T-helper 1 cell treated with Interleukin-12 subunit alpha and Interleukin-12 subunit beta and Interleukin-4 antibody, amounts not matched to agents 30 ng/mL and 1 ng/mL, for 36 hours (primary cell): ENCODE measurements at regions not wholly inside any gene's neighbourhood (a gene's known extent, or its start where the extent isn't known, plus 50 kb on each side); places are given as distances from the start of the nearest gene placed in this dataset.

ENCODE experiments used
- intact Hi-C: fragments of 100-400 bp; cut with micrococcal nuclease; formaldehyde crosslinking; loops from one replicate; pipeline ENCODE4 v1.15.1; 2024

DNA sequence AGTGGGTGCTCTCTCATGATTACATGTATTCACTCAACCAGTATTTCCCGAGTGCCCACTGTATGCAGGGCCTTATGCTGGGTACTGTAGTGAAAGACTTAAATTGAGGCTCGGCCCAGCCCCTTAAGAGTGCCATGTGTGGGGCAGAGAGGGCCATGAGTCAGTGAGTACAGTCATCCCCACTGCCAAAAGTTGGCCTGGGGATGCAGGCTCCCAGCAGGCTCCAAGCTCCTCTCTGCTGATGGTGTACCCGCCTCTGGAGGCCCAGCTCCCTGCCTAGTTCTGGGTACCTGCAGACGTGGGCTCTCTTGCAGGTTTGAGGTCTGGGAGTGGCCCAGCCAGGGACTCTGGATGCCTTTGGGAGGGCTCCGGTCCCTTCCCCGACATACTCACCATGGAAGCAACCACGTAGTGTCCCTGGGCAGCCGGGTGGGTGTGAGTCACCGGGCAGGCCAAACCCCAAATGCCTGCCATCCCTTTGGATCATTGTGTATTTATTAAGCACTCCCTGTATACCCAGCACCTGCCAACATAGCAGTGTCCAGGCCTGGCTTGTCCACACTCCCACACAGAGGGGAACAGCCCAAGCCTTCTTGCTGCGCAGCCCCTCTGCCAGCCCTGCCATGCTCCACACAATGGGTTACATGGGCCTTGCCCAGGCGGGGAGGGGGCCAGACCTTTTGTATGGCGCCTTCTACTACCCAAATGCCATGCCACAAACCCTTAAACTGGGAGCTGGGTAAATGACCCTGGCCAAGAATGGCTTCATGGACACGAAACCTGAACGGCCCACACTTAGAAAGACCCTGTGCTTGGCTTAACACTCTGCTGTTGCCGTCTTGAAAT lies 153.6 kb downstream of the VEGFA start:
- intact Hi-C loops = no loop called here

DNA sequence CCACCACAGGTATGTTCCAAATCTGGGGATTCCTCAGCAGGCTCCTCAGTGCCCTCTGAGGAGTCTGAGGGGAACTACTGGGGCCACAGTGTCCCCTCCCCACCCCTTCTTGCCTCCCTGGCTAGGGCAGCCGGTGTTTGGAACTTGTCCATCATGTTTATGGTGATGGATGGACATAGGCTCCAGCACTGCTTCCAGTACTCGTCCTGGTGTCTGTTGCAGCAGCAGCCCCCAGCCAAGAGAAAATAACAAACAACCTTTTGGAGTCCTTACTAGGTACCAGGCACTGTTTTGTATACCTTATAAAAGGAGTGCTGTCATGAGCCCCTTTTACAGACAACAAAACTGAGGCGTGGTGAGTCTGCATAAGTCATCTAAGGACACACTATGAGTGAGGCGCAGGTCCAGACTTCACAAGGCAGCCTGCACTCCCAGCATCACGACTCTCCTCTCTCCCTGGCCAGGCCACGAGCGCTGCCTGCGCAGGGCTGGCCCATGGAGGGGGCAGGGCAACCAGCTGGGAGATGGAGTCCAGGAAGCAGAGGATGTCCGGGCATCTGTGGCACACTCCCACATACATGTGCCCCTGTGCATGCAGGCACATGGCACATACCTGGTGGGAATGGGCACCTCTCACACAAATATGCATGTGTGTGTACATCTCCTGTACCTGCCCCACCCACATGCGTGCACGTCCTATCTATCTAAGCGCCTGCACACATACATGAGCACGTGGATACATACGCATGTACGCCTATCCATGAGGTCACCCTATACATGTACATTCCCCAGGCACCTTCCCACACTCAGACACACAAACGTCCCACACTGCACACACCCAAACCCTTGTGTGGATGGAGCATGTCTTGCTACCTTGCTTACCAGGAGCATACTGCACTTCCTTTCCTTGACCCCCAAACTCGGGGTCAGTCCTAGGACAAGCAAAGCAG lies 152.7 kb downstream of the VEGFA start:
- intact Hi-C loops = no loop called here

DNA sequence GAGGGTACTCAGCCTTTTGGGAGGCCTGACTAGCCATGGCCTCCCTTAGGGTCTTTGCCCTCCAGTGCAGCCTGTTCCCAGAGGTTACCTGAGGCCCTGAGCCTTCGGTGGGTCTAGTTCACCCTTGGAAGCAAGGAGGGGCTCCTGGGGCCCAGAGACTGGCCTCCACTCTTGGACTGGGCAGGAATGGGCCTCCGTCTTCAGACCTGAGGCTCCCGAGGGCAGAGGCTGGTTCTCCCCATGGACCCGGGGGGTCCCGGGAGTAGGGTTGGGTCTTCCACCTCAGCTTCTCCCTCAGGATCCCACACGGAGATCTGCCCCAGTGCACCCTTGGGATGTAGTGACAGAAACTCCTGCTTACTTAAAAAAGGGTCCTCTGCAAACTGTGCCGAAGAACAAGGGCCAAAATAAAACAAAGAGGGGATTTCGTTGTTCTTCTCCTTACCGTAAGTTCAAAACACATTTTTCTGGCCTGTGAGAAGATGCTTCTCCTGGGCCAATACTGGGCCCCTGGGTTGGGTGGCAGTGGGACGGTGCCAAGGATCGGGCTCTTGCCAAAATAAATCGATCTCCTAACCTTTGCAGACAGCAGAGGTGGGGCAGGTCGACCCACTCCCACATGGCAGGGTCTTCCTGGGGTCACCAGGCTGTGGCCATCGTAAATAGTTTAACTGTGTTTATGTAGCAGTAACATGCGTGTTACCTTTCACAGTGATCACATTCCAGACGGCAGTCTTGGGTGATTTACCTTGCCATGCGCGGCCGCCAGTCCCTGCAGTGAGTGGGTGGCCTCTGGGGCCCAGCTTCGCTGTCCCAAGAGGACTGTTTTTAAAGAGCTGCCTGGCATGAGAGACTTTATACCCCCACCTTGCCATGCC lies 151.8 kb downstream of the VEGFA start:
- intact Hi-C loops = no loop called here

DNA sequence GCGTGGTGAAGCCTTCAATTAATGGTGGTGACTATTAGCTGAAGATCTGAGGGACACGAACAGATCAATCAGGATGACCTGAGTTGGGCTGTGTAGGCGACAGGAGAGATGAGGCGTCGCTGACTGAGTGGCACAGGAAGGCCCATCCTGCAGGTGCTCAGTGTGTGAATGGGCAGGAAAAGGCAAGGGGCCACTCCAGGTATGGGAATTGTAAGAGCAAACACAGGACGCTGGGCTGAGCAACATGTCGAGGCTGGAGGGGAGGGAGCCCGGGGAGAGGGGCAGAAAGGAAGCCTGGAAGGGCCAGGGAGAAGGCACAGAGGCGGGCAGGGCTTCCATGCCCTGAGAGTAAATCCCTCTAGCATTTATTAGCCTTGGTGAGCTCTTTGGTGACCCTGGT lies 151.0 kb downstream of the VEGFA start:
- intact Hi-C loops = no loop called here

DNA sequence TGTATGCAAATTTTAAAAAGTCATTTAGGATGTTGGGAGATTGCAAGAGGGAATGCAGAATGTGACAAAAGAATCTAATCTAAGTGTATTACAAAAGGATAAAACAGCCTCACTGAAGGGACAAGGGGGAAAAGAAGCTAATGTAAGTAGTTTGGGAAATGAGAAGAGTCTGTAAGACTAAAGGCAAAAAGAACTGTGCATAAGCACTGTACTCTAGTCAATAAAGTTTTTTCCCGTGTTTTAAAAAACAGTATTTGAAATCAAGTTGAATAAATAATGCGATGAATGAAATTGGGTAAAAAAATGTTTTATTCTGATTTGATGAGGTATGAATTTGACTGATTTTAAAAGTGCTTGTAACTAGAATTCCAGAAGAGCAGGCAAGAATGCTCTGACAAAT lies 149.8 kb downstream of the VEGFA start:
- intact Hi-C loops = no loop called here

DNA sequence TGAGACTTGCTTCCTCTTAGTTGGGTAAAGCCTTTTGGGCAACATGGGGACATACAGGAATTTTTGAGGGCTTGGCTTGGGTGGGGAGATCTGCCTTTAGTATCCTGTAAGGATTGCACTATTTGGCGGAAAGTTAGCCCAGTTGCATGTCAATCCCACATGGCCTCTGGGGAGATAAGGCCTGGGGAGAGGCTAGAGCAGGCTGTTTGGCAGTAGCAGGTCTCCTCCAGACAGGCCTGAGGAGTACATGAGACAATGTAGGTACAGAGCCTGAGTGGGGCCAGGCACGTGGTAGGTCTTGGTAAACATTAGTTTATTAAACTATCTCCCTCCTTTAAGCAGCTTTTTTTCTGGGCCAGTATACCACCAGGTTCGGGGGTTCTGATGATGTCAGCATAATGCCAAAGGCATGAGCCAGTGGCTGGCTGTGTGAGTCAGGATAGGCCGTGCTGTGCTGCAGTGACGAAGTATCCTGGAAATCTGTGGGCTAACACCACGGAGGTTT lies 147.9 kb downstream of the VEGFA start:
- intact Hi-C loops = no loop called here

DNA sequence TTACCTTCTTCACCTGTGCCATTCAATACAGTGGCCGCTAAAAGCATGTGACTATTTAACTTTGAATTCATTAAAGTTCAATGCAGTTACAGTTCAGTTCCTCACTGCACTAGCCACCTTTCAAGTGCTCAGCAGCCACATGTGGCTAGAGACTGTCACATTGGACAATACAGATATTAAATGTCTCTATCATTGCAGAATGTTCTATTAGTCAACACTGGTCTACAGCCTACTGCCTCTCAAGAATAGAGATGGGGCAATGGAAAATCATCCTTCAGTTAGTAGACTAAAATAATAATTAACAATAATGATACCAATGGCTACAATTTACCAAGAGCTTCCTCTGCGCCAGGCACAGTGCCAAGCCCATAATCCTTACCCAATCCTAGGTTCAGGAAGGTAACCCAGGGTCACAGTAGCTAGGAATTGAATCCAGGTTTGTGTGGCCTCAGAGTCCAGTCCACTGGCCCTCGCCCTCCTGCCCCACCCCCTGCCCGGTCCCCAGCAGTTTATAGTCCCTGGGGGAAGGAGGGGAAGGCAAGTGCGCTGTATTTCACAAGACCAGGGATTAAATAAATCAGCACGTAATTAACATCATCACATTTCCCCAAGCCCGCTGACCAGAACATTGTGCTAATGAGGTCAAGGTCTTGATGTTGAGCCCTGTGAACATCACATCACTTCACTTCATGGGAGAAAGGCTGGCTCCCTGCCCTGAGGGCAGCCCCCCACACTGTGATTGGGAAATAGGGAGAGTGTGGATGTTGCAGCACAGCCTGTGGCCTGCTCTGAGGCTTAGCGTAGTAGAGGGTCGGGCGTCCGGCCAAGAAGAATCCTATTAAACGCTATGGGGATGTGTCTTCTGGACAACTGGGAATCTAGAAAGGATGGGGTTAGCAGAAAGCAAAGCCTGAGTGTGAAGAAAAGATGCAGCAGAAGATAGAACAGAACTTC lies 147.2 kb downstream of the VEGFA start:
- intact Hi-C loops = no loop called here

DNA sequence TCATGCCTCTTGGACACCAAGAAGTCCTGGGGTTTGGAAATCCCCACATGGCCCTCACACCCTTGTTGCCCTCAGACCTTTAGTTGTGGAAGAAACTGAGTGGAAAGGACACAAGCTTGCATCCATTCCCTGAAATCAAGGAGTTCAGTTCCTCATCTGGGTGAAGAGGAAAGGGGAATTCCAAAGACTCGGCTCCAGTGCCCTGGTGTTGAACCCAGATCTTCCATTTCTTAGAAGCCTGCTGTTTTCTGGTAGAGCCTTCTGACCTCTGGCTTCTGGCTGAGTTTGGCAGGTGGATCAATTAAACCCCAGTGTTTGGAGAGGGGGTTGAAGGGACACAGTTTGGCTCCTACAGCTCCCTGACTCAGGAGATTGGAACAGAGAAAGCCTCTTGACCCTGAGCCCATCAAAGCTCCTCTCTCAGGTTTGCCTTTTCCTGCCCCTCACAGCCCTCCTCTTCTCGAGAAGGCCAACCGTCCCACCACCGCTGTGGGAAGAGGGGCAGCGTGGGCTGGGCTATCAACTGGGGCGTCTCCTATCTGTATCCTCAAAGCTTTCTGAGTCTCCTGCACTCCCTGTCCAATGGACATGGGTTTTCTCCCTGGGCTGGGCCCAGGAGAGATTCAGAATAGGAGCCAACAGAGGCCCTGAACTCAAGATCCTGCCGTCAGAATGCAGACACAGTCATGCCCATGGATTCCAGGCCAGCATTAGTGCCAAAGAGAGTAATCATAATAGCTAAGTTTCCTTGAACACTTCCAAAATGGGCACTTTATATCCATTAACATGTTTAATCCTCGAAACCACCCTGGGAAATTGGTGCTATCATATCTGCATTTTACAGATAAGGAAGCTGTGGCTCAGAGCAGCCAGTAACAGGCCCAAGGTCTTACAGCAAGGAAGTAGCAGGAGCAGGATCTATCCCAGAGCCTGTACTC lies 146.2 kb downstream of the VEGFA start:
- intact Hi-C loops = no loop called here

DNA sequence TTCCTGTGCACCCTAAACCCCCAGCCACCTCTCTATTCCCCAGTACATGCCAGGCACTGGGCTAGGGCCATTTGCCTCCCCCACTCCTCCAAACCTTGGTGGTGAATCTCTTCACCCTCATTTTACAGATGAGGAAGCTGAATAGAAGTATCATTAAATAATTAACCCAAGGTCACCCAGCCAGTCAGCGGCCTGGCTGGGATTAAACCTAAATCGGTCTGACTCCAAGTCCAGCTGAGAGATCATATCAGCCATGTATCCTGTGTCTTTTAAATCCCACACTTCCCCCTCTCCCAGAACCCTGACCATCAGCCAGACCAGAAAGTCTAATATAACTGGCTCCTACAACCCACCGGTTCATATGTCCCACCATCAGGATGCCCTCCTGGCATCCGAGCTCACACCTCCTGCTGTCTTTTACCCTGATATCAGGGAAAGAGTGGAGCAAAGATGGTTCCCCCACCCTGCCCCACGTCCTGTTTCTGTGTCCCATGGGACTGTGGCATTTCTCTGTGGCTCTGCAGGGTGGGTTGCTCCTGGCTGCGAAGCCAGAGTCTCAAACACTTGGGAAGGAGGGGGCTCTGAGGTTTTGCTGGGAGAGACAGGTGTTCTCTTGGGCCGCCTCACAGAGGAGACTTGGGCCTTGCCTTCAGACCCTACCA lies 145.3 kb downstream of the VEGFA start:
- intact Hi-C loops = no loop called here

DNA sequence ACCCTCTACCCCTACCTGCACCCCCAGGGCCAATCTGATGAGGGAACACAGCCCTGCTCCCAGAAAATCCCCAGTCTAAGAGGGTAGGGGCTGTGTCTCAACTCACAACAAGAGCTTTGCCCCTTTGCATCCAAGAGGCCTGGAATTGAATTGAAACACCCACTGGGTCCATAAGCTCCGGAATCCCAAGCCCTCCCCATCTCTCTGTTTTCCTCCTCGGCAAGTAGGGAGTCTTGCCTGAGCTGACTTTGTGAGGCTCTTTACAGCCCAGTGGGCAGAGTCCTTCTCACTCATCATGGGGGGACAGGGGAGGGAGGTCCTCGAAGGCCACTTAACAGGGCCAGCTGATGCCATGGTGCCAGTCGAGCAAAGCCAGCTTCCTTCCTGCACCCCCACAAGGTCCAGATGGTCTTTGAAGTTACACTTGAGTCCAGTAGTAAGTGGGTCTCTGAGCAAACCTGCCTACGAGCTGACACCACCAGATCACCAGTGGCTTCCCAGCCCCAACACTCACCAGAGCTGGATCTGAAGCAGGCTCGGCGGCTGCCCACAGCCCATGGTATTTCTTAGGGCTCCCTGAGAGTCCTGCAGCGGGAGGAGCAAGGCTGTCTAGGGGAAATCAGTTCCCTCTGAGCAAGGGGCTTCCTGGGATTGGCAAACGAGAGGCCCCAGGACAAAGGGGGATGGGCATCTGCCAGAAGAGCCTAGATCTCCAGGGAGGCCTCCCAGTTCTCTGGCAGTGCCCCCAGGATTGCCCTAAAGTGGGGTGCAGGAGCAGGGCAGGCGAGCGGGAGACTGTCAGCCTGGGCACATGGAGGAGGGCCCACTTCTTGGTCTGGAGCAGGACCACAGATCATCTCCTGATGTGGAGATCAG lies 144.5 kb downstream of the VEGFA start:
- intact Hi-C loops = no loop called here

DNA sequence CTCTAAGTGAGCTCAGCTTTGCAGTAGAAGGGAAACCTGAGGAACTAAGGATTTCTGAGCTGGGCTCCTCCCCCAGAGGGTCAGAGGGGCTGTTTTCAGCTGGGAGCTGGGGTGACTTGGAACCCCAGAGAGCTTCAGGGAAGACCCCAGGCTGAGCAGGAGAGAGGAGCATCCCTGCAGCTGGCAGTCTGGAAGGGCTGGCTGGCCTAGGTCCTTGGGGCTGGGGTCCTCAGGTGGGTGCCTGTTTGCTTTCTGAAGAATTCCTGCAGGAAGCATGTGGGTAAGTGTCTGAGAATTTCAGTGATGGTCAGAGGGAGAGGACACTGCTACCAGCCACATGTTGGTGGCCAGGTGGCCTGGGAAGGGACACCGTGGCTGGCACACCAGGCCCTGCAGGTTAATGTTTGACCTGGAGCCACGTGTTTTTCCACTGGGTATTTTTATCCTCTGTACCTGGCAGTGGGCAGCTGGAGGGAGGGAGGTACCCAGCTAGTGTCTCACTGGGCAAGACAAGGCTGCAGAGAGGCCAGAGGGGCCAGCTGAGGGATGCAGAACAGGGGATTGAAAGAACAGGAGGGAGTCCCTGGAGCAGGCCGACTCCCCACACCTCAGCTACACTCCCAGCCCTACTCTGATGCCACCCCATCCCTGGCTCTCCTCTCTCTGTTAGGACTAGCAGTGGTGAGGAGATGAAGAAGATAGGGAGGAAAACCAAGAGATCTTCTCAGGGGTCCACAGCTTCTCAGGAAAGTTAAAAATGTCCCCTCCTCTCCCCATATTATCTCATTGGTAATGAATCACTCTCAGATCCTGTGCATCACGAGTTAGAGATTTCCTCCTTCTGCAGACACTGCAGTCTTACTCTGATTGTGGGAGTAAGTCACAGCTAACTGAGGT lies 143.6 kb downstream of the VEGFA start:
- intact Hi-C loops = no loop called here

DNA sequence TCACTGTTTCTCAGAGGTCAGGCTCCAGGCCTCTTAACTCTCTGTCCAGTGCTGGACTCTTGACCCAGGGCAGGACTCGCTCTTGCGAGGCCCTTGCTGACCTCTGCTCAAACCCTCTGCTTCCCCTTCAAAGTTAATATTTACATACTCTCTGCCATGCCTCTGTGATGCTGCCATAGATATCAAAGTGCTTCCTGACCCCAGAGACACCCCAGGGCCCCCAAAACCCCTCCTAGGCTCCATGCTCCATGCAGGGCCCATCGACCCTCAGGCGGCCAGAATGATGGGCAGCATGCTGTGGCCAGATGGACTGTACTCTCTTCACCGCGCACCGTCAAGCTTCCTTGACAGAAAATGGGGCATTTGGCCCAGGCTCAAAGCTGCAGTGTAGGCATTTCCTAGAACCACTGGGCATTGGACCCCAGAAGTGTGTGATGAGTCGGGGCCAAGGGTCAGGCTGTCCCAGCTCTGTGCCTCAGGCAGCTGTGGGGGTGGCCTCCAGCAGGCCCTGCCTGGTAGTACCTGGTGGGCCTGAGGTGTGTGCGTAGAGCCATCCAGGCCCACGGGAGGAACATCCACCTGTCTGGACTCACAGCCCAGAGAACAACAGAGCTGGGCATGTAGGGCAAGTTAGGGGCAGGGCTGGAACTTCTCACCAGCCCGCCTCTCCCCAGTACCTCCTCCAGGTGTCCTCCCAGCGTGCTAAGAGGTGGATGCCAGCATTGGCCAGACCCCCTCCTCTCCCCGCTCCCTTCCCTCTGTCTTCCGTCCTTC lies 142.8 kb downstream of the VEGFA start:
- intact Hi-C loops = no loop called here

DNA sequence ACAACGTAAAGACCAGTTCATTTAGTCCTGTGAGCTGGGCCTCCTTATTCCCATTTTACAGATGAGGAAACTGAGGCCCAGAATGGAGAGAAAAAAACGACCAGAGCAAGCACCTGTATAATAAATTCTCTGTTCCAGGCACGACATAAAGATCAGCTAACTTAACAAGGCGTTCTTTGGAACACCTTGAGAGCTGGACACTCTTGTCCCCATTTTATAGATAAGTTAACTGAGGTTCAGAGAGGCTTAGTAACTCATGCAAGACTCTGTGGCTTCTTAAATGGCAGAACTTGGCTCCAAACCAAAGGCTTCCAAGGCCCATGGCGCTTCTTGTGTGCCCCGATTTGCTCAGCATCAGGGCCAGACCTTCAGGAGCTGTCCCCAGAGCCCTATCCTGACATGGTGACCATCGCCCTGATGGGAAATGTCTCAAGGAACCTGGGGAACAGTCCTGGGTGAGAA lies 142.1 kb downstream of the VEGFA start:
- intact Hi-C loops = no loop called here

DNA sequence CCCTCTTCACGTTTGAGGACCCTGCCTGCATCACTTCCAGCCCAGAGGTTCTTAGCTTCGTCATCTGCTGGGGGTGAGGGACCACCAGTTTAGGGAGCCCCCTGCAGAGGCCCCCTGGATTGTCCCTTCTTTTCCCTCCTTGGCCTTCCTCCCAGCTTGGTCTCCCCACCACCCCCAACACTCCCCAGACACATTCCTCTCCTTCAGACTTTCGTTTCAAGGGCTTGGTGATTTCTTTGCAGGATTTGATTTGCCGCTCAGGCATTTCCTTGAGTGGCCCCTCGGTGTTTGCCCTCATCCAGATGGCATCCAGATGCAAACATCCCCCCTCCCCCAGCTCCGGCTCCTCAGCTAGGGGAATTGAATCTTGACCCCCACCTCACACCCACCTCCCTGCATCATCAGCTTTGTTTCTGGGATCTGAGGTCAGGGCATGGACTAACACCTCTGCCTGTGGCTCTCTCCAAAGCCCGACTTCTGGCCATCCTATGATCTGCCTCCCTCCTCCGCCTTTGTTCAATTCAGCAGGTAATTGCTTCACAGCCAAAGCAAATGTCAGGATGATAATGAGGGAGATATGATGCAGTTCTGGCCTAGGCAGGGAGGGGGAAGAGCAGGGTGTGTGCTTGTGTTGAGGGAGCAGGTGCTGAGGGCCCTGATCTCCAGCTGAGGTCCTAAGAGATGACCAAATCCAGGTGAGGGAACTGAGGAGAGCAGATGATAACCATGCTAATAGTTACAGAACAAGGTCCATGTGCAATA lies 141.5 kb downstream of the VEGFA start:
- intact Hi-C loops = no loop called here
